ENCODE measurements at regions not wholly inside any gene's neighbourhood (a gene's known extent, or its start where the extent isn't known, plus 50 kb on each side); places are given as distances from the start of the nearest gene placed in this dataset.

GRCh38 chr5:106854922-106855321, 815.8 kb downstream of the EFNA5 start:
- DNase-seq (ENCODE audit: low spot score): no peak
- no peak overlapping the region for H3K4me3 ChIP-seq
- TF ChIP-seq CTCF (IDR thresholded peaks at IDR 0.05): no peak
- no peak overlapping the region for H3K27ac ChIP-seq

- Histone ChIP-seq H3K27ac (no peak overlapping the region), H3K4me3 (no peak overlapping the region)
- no peak for TF ChIP-seq CTCF (IDR thresholded peaks at IDR 0.05)
- no peak for DNase-seq (ENCODE audit: low spot score)
These were observed 816.5 kb downstream of the EFNA5 start for GRCh38 chr5:106854105-106854687.

GRCh38 chr5:106853266-106853665, 817.5 kb downstream of the EFNA5 start:
- Histone ChIP-seq H3K27ac (no peak overlapping the region), H3K4me3 (no peak overlapping the region)
- no peak for DNase-seq (ENCODE audit: low spot score)
- no peak for TF ChIP-seq CTCF (IDR thresholded peaks at IDR 0.05)

- H3K27ac ChIP-seq: no peak overlapping the region
- no peak for DNase-seq (ENCODE audit: low spot score)
- no peak overlapping the region for H3K4me3 ChIP-seq
- TF ChIP-seq CTCF (IDR thresholded peaks at IDR 0.05): no peak
These were observed 821.5 kb downstream of the EFNA5 start for GRCh38 chr5:106849266-106849665.

GRCh38 chr5:106843812-106844416, 826.8 kb downstream of the EFNA5 start:
- DNase-seq (ENCODE audit: low spot score): no peak
- no peak overlapping the region for H3K27ac ChIP-seq
- H3K4me3 ChIP-seq: no peak overlapping the region
- TF ChIP-seq CTCF (IDR thresholded peaks at IDR 0.05): no peak

GRCh38 chr5:106833517-106833916, 837.2 kb downstream of the EFNA5 start:
- no peak overlapping the region for H3K27ac ChIP-seq

More at GRCh38 chr5:106833517-106833916, 837.2 kb downstream of the EFNA5 start:
- no peak overlapping the region for H3K4me3 ChIP-seq
- no peak for DNase-seq (ENCODE audit: low spot score)
- no peak for TF ChIP-seq CTCF (IDR thresholded peaks at IDR 0.05)
